ENCODE measurements at regions not wholly inside any gene's neighbourhood (a gene's known extent, or its start where the extent isn't known, plus 50 kb on each side); places are given as distances from the start of the nearest gene placed in this dataset.

DNA sequence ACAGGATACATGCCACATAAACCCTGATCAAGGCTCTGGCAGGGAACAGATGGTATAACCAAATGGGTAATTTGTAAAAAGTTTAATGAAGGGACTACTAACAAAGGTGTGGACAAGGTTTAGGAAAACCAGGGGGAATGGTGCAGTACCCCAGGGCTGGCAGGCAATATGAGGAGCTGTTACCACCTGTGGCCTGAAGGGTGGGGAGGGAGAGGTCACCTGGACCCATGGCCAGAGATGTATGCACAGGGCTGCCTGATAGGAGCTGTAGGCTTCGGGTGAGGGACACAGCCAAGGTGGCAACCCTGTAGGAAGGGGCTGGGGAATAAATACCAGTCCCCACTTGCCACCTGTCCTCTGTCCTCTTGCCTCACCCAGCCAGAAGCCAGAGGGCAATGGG, 51.4 kb upstream of the ID3 start:
- peak overlapping the region; percentile 99 for H3K27ac ChIP-seq (ENCODE audit: low read depth, low read length, poor library complexity, severe bottlenecking)
- ChIA-PET CTCF (ENCODE audit: unreplicated experiment) (interaction anchor here (1.1 to 1.6 kb wide), 2 partner anchors 9 to 64 kb away, joined by 3 to 7 read pairs; no protein-coding TSS in a partner anchor), POLR2A (interaction anchor here (1.0 to 10.2 kb wide), 12 partner anchors 11 to 83 kb away, joined by 3 to 135 read pairs (median 28); partner anchors contain the start of gene ID3)
- peaks cover 98% of the 10 kb centered on the region for H3K4me1 ChIP-seq (ENCODE audit: insufficient read depth, low read length, poor library complexity, severe bottlenecking)
- DNase-seq (ENCODE audit: low spot score): no peak
- TF ChIP-seq EZH2phosphoT487 (IDR thresholded peaks at IDR 0.05; ENCODE audit: borderline replicate concordance, low read depth, low read length): no peak
- TF ChIP-seq, protein P1, sequence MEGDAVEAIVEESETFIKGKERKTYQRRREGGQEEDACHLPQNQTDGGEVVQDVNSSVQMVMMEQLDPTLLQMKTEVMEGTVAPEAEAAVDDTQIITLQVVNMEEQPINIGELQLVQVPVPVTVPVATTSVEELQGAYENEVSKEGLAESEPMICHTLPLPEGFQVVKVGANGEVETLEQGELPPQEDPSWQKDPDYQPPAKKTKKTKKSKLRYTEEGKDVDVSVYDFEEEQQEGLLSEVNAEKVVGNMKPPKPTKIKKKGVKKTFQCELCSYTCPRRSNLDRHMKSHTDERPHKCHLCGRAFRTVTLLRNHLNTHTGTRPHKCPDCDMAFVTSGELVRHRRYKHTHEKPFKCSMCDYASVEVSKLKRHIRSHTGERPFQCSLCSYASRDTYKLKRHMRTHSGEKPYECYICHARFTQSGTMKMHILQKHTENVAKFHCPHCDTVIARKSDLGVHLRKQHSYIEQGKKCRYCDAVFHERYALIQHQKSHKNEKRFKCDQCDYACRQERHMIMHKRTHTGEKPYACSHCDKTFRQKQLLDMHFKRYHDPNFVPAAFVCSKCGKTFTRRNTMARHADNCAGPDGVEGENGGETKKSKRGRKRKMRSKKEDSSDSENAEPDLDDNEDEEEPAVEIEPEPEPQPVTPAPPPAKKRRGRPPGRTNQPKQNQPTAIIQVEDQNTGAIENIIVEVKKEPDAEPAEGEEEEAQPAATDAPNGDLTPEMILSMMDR (conservative IDR thresholded peaks at IDR 0.05; ENCODE audit: low read length): 0 out of 2 replicates have a peak, but pooled peaks have one; percentile 13
- intact Hi-C loops (cut with micrococcal nuclease; ENCODE audit: unreplicated experiment): no loop called here
- no peaks in the 10 kb centered on the region for H4K20me1 ChIP-seq (ENCODE audit: insufficient read depth, low read length)
- H3K9me3 ChIP-seq (ENCODE audit: low read length): no peaks in the 10 kb centered on the region
- no peak overlapping the region for H3K4me3 ChIP-seq (ENCODE audit: low read depth, low read length, poor library complexity, severe bottlenecking)
- no peaks in the 10 kb centered on the region for H3K79me2 ChIP-seq (ENCODE audit: insufficient read depth, low read depth, low read length)
- no peak overlapping the region for H2AFZ ChIP-seq (ENCODE audit: low read length)
- no TSS peak for BruUV-seq (replicated peaks)
- no peaks in the 10 kb centered on the region for H3K36me3 ChIP-seq (ENCODE audit: insufficient read depth, low read length)
- peak overlapping the region; percentile 93 for H3K4me2 ChIP-seq (ENCODE audit: low read length)
- H3K9me2 ChIP-seq (ENCODE audit: insufficient read depth, low read length): no peaks in the 10 kb centered on the region

DNA sequence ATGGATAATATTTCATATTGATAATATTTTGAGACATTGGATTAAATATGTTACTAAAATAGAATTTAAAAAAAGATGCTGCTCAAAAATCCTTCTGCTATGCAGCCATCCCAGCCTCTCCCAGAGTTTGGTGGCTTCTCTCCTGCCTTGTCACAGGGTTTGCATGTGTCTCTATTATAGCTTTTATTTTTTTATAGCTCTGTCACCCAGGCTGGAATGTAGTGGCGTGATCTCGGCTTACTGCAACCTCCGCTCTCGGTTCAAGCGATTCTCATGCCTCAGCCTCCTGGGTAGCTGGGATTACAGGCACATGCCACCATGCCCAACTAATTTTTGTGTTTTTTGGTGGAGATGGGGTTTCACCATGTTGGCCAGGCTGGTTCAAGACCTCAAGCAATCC, 50.7 kb upstream of the ID3 start:
- ChIA-PET POLR2A (interaction anchor here (0.6 to 10.2 kb wide), 9 partner anchors 10 to 55 kb away, joined by 3 to 135 read pairs (median 21); no protein-coding TSS in a partner anchor), CTCF (ENCODE audit: unreplicated experiment) (interaction anchor here (0.6 to 1.6 kb wide), 3 partner anchors 9 to 63 kb away, joined by 3 to 7 read pairs (median 4); no protein-coding TSS in a partner anchor)
- H3K9me3 ChIP-seq (ENCODE audit: low read length): no peaks in the 10 kb centered on the region
- peaks cover 95% of the 10 kb centered on the region for H3K4me1 ChIP-seq (ENCODE audit: insufficient read depth, low read length, poor library complexity, severe bottlenecking)
- no peak overlapping the region for H2AFZ ChIP-seq (ENCODE audit: low read length)
- no peaks in the 10 kb centered on the region for H3K36me3 ChIP-seq (ENCODE audit: insufficient read depth, low read length)
- no peaks in the 10 kb centered on the region for H3K9me2 ChIP-seq (ENCODE audit: insufficient read depth, low read length)
- BruUV-seq (replicated peaks): no TSS peak
- H3K79me2 ChIP-seq (ENCODE audit: insufficient read depth, low read depth, low read length): no peaks in the 10 kb centered on the region
- no peaks in the 10 kb centered on the region for H4K20me1 ChIP-seq (ENCODE audit: insufficient read depth, low read length)
- peak overlapping the region; percentile 93; the same call in 1 of the 2 replicates for H3K4me2 ChIP-seq (ENCODE audit: low read length)
- DNase-seq (ENCODE audit: low spot score): no peak
- H3K27ac ChIP-seq (ENCODE audit: low read depth, low read length, poor library complexity, severe bottlenecking): peak overlapping the region; percentile 99
- intact Hi-C loops (cut with micrococcal nuclease; ENCODE audit: unreplicated experiment): no loop called here
- no peak for TF ChIP-seq EZH2phosphoT487 (IDR thresholded peaks at IDR 0.05; ENCODE audit: borderline replicate concordance, low read depth, low read length)
- TF ChIP-seq, protein P1 (conservative IDR thresholded peaks at IDR 0.05; ENCODE audit: low read length): no peak
- no peak overlapping the region for H3K4me3 ChIP-seq (ENCODE audit: low read depth, low read length, poor library complexity, severe bottlenecking)

Data from OCI-LY7 (cell line).